HepG2 (cell line): ENCODE measurements at regions not wholly inside any gene's neighbourhood (a gene's known extent, or its start where the extent isn't known, plus 50 kb on each side); places are given as distances from the start of the nearest gene placed in this dataset.

Experiments used
- ATAC-seq: fragments of 200-7000 bp; cut with Tn5 transposase; 3 replicates; pipeline ENCODE4 v1.9.1; 2020; ENCODE audit warnings: mild to moderate bottlenecking, moderate library complexity
- BruUV-seq: library from RNA; stranded (reverse); fragments of 400-500 nt; replicated peaks from 2 replicates; lab custom pipeline; 2021; lab: Mats Ljungman, UMichigan
- CTCF ChIA-PET: fragments of 300-600 bp; formaldehyde crosslinking; extraction: SDS; loops from one replicate; lab custom pipeline; 2021; ENCODE audit warnings: low total read pairs, inconsistent platforms, low intra/inter-chr PET ratio; lab: Yijun Ruan, JAX
- POLR2A ChIA-PET: fragments of 350-600 bp; sonication (Branson Sonifier 250); formaldehyde crosslinking; loops from one replicate; lab custom pipeline; 2020; ENCODE audit warnings: antibody characterized with exemption, inconsistent platforms; lab: Yijun Ruan, JAX
- DNase-seq: peaks from one replicate; pipeline ENCODE4 v3.0.0-alpha.2; 2015; ENCODE audit warnings: low spot score
- FAIRE-seq: peaks from 3 replicates; lab custom pipeline; 2011; peaks lifted over from hg19 to GRCh38; lab: Jason Lieb, UNC
- H2AFZ ChIP-seq: one replicate; pipeline ENCODE4 v1.6.1; 2011; ENCODE audit warnings: low read length, inconsistent platforms
- H3K27ac ChIP-seq: fragments of 300-600 bp; 3 replicates; pipeline ENCODE4 v1.8.0; 2011; ENCODE audit warnings: mixed run types, mild to moderate bottlenecking, mixed read lengths, low read length, inconsistent platforms; ENCODE audit not compliant: insufficient read depth; ENCODE audit errors: extremely low read length
- H3K27me3 ChIP-seq, 2 experiments: fragments of 200-600 bp in 1 of 2; 2 replicates in 1 of 2; 3 replicates in 1 of 2; pipeline versions ENCODE4 v1.6.0 to v1.8.0; 2011; ENCODE audit warnings: low read length in 2 of 2, mild to moderate bottlenecking in 2 of 2, moderate library complexity in 2 of 2, inconsistent platforms in 1 of 2; ENCODE audit not compliant: insufficient read depth in 2 of 2, control insufficient read depth in 1 of 2
- H3K36me3 ChIP-seq, 2 experiments: fragments of 200-600 bp in 1 of 2; replicated peaks in 1 of 2; 2 replicates in 1 of 2; 3 replicates in 1 of 2; pipeline versions ENCODE4 v1.5.1 to v1.8.0; 2011; ENCODE audit warnings: low read length in 2 of 2, inconsistent platforms in 1 of 2; ENCODE audit not compliant: insufficient read depth in 2 of 2, control insufficient read depth in 1 of 2
- H3K4me1 ChIP-seq: 2 replicates; pipeline ENCODE4 v1.5.1; 2012; ENCODE audit warnings: low read length, inconsistent platforms; ENCODE audit not compliant: insufficient read depth
- H3K4me2 ChIP-seq: 2 replicates; pipeline ENCODE4 v1.6.0; 2011; ENCODE audit warnings: low read depth, low read length, inconsistent platforms
- H3K4me3 ChIP-seq, 3 experiments: fragments of 200-600 bp in 1 of 3; sonication (generic), shearing (Covaris generic) in 1 of 3; replicated peaks in 1 of 3; 2 replicates each; pipeline ENCODE4 v1.5.1; 2011 to 2016; ENCODE audit warnings: low read length in 3 of 3, inconsistent platforms in 2 of 3, low read depth in 2 of 3, mild to moderate bottlenecking in 2 of 3, control low read depth in 1 of 3, mixed read lengths in 1 of 3; ENCODE audit not compliant: insufficient read depth in 1 of 3
- H3K79me2 ChIP-seq: one replicate; pipeline ENCODE4 v1.6.1; 2011; ENCODE audit warnings: low read length, inconsistent platforms; ENCODE audit not compliant: insufficient read depth
- H3K9ac ChIP-seq: 2 replicates; pipeline ENCODE4 v1.6.0; 2011; ENCODE audit warnings: mild to moderate bottlenecking, low read depth, low read length, inconsistent platforms; ENCODE audit not compliant: insufficient read depth
- H3K9me3 ChIP-seq: 2 replicates; pipeline ENCODE4 v1.5.1; 2012; ENCODE audit warnings: mild to moderate bottlenecking, low read length
- H4K20me1 ChIP-seq: 2 replicates; pipeline ENCODE4 v1.6.0; 2011; ENCODE audit warnings: inconsistent platforms, mild to moderate bottlenecking, low read length, moderate library complexity; ENCODE audit not compliant: insufficient read depth
- AGO2 ChIP-seq: fragments of 200-400 bp; formaldehyde crosslinking; optimal IDR thresholded peaks from 2 replicates; pipeline ENCODE3; 2017; ENCODE audit warnings: mild to moderate bottlenecking, low read depth, low read length, moderate library complexity
- ATM ChIP-seq: fragments of 450-650 bp; IDR thresholded peaks from 2 replicates; pipeline ENCODE4 v1.7.1; 2017; ENCODE audit warnings: mild to moderate bottlenecking, borderline replicate concordance
- NFRKB ChIP-seq: fragments of 450-650 bp; IDR thresholded peaks from 2 replicates; pipeline ENCODE4 v1.6.1; 2017
- WGBS: methylation state at CpG from one replicate; pipeline ENCODE4 v1.1.6; 2017; ENCODE audit warnings: low lambda C conversion rate; 5-methylcytosine and 5-hydroxymethylcytosine counted together
- in situ Hi-C: cut with HindIII; loops from 2 replicates; pipeline ENCODE4 v1.10.0; 2017; ENCODE audit warnings: low pct_unique_long_range_greater_than_20kb; ENCODE audit not compliant: extremely low pct_ligation_motif_present
- intact Hi-C: fragments of 100-400 bp; cut with micrococcal nuclease; formaldehyde crosslinking; loops from one replicate; pipeline ENCODE4 v1.10.0; 2022; ENCODE audit not compliant: unreplicated experiment
- TF ChIP-seq, protein P1 (sequence below): fragments of 450-650 bp; IDR thresholded peaks from 2 replicates; pipeline ENCODE4 v1.6.1; 2016

DNA sequence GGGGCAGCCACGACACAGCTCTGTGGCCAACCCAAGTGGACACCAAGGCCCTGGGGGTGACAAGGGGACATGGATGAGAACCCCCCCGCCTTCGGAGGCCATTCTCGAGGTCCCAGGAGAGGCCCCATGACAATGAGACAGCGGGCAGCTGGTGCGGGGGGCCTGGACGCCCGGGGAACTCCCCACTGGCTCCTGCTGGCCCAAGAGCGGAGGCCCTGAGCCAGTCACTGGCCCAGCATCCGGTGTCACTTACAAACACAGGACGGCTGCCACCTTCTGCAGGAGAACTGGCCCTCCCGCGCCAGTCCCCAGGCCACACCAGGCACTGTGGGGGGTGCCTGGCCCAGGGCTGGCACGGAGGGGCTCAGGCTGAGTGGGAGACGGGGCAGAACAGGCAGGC is 51.4 kb downstream of the NCOR2 start:
- H4K20me1 ChIP-seq = peaks cover 5% of the 10 kb centered on the region
- no peaks in the 10 kb centered on the region for H3K27me3 ChIP-seq
- DNase-seq (no peak), FAIRE-seq (no peak), ATAC-seq (no peak)
- peaks cover 30% of the 10 kb centered on the region for H3K79me2 ChIP-seq
- no TSS peak for BruUV-seq
- H3K4me1 ChIP-seq = peaks cover 59% of the 10 kb centered on the region
- TF ChIP-seq NFRKB (no peak), AGO2 (peak; percentile 49)
- WGBS = 90% methylated on average over 3 of the region's 15 CpGs
- H3K9me3 ChIP-seq = no peaks in the 10 kb centered on the region
- in situ Hi-C loops = no loop called here
- intact Hi-C loops = loop anchor here (5.0 to 10.0 kb wide), 3 partner anchors 34 to 256 kb away; partner anchors contain the start of gene NCOR2
- H3K36me3 ChIP-seq = no peaks in the 10 kb centered on the region; a peak in 1 of 5 replicates
- no peak overlapping the region for H3K9ac ChIP-seq
- ChIA-PET CTCF (no interaction called here), POLR2A (no interaction called here)
- H3K4me2 ChIP-seq = no peak overlapping the region
- H3K27ac ChIP-seq = no peak overlapping the region
- H2AFZ ChIP-seq = no peak overlapping the region
- H3K4me3 ChIP-seq = no peak overlapping the region

DNA sequence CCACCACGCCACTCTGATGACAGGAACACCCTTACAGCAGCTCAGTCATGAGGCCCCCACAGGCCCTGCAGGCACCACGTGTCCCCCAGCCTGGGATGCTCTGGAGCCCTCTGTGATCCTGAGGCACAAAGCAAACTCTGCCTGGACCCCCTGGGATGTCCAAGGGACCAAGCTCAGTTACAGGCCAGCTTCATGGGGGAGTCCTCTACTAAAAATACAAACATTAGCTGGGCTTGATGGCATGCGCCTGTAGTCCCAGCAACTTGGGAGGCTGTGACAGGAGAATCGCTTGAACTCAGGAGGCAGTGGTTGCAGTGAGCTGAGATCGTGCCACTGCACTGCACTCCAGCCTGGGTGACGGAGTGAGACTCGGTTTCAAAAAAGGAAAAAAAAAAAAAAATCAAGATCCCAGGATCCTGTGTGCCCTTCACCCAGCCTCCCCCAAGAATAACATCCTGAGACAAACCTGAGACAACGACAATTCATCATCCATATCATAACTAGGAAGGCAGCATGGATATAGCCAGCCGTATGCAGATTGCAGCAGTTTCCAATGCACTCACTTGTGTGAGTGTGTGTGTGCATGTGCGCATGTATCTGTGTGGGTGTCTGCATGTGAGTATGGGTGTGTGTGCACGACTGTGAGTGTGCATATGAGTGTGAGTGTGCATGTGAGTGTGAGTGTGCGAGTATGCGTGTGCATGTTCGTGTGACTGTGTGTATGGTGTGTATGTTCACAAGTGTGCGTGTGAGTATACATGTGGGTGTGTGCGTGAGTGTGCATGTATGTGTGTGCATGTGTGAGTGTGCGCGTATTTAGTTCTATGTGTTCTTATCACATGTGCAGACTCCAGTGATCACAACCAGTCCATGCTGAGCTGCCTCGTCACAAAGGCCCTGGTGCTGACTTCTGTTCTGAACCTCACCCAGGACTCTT is 52.1 kb downstream of the NCOR2 start:
- in situ Hi-C loops = no loop called here

More for the DNA sequence above, 52.1 kb downstream of the NCOR2 start:
- peaks cover 34% of the 10 kb centered on the region for H3K79me2 ChIP-seq
- no peak overlapping the region for H3K4me2 ChIP-seq
- no peaks in the 10 kb centered on the region; a peak in 1 of 5 replicates for H3K36me3 ChIP-seq
- H3K27ac ChIP-seq = no peak overlapping the region
- no peaks in the 10 kb centered on the region for H3K9me3 ChIP-seq
- H2AFZ ChIP-seq = no peak overlapping the region
- intact Hi-C loops = loop anchor here (5.0 to 10.0 kb wide), 3 partner anchors 33 to 257 kb away; partner anchors contain the start of gene NCOR2
- 93% methylated on average over 19 of the region's 19 CpGs for WGBS
- H3K4me3 ChIP-seq = no peak overlapping the region
- POLR2A ChIA-PET = no interaction called here
- CTCF ChIA-PET = no interaction called here
- BruUV-seq = no TSS peak
- H3K9ac ChIP-seq = no peak overlapping the region
- FAIRE-seq = no peak
- H4K20me1 ChIP-seq = peaks cover 8% of the 10 kb centered on the region
- TF ChIP-seq, protein P1, sequence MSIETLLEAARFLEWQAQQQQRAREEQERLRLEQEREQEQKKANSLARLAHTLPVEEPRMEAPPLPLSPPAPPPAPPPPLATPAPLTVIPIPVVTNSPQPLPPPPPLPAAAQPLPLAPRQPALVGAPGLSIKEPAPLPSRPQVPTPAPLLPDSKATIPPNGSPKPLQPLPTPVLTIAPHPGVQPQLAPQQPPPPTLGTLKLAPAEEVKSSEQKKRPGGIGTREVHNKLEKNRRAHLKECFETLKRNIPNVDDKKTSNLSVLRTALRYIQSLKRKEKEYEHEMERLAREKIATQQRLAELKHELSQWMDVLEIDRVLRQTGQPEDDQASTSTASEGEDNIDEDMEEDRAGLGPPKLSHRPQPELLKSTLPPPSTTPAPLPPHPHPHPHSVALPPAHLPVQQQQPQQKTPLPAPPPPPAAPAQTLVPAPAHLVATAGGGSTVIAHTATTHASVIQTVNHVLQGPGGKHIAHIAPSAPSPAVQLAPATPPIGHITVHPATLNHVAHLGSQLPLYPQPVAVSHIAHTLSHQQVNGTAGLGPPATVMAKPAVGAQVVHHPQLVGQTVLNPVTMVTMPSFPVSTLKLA = peak; percentile 51
- no peak for TF ChIP-seq ATM
- TF ChIP-seq, all 625 proteins: peak for 1
- Histone ChIP-seq H3K27me3 (no peaks in the 10 kb centered on the region), H3K4me1 (peaks cover 62% of the 10 kb centered on the region)
- DNase-seq (no peak), ATAC-seq (no peak)
